HG03097 (cell line): ENCODE measurements at regions not wholly inside any gene's neighbourhood (a gene's known extent, or its start where the extent isn't known, plus 50 kb on each side); places are given as distances from the start of the nearest gene placed in this dataset.

Experiments
- ATAC-seq: cut with Tn5 transposase; IDR thresholded peaks from one replicate; pipeline ENCODE4 v1.9.1; 2021; ENCODE audit not compliant: unreplicated experiment, low FRiP score

- no peak for ATAC-seq
These were observed 465.2 kb downstream of the BCAT1 start for GRCh38 chr12:24483732-24484131.

GRCh38 chr12:24482882-24483604 lies 465.9 kb downstream of the BCAT1 start:
- no peak for ATAC-seq

- no peak for ATAC-seq
These were observed 466.9 kb downstream of the BCAT1 start for GRCh38 chr12:24482044-24482443.

- ATAC-seq = no peak
These were observed 468.0 kb downstream of the BCAT1 start for GRCh38 chr12:24480766-24481449.

GRCh38 chr12:24479131-24479530 lies 469.8 kb downstream of the BCAT1 start:
- no peak for ATAC-seq

GRCh38 chr12:24478254-24478653 lies 470.6 kb downstream of the BCAT1 start:
- no peak for ATAC-seq

GRCh38 chr12:24476310-24476709 lies 472.6 kb downstream of the BCAT1 start:
- no peak for ATAC-seq

GRCh38 chr12:24475337-24475736 lies 473.6 kb downstream of the BCAT1 start:
- no peak for ATAC-seq

- no peak for ATAC-seq
These were observed 475.8 kb downstream of the BCAT1 start for GRCh38 chr12:24473097-24473496.

- no peak for ATAC-seq
These were observed 478.9 kb downstream of the BCAT1 start for GRCh38 chr12:24470050-24470449.

GRCh38 chr12:24469089-24469488 lies 479.8 kb downstream of the BCAT1 start:
- no peak for ATAC-seq

- no peak for ATAC-seq
These were observed 481.7 kb downstream of the BCAT1 start for GRCh38 chr12:24467226-24467625.

GRCh38 chr12:24463375-24463774 lies 485.5 kb downstream of the BCAT1 start:
- ATAC-seq = no peak

GRCh38 chr12:24462946-24463345 lies 486.0 kb downstream of the BCAT1 start:
- no peak for ATAC-seq

GRCh38 chr12:24460506-24460905 lies 488.4 kb downstream of the BCAT1 start:
- ATAC-seq = no peak

GRCh38 chr12:24460099-24460498 lies 488.8 kb downstream of the BCAT1 start:
- no peak for ATAC-seq

- ATAC-seq = no peak
These were observed 493.1 kb downstream of the BCAT1 start for GRCh38 chr12:24455811-24456210.

- ATAC-seq = no peak
These were observed 498.2 kb upstream of the SOX5 start for GRCh38 chr12:24447678-24448077.

GRCh38 chr12:24446287-24446686 lies 496.8 kb upstream of the SOX5 start:
- no peak for ATAC-seq

GRCh38 chr12:24444634-24445033 lies 495.2 kb upstream of the SOX5 start:
- no peak for ATAC-seq

GRCh38 chr12:24441458-24441857 lies 492.0 kb upstream of the SOX5 start:
- ATAC-seq = no peak

GRCh38 chr12:24436667-24437066 lies 487.2 kb upstream of the SOX5 start:
- no peak for ATAC-seq
